ENCODE measurements at regions not wholly inside any gene's neighbourhood (a gene's known extent, or its start where the extent isn't known, plus 50 kb on each side); places are given as distances from the start of the nearest gene placed in this dataset.

DNA sequence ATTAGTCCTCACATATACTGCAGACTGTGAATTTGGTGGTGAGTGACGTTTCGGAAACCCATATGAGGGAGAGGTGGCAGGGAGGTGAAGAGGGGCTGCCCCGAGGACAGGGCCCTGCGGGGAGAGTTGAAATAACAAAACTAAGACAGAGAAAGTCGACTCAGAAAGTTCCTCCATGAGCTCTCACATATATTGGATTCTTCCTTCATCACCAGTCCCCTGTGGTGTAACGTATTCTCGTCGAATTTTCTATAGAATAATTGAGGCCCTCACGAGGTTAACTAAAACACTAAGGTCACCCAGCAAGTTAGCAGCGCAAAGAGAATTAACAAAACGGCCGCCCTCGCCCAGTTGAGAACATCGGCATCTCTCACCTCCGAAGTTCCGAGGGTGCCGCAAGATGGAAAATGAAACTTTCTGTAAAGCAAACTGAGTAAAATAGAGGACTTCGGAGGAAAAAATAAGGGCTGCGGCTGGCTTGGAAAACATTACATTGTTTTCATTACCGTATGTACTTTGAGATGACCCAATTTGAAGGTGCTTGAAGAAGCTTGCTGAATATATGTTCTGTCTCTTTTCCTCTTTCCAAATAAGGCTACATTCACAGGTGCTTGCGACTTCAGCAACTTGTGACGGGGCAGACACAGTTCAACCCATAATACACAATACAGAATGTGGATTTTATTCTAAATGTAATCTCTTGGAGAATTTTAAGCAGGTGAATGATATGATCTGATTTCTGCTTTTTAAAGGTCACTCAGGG, 490.9 kb upstream of the JARID2 start:
- H4K20me1 ChIP-seq (ENCODE audit: insufficient read depth), result no peaks in the 10 kb centered on the region
- TF ChIP-seq, protein P1, sequence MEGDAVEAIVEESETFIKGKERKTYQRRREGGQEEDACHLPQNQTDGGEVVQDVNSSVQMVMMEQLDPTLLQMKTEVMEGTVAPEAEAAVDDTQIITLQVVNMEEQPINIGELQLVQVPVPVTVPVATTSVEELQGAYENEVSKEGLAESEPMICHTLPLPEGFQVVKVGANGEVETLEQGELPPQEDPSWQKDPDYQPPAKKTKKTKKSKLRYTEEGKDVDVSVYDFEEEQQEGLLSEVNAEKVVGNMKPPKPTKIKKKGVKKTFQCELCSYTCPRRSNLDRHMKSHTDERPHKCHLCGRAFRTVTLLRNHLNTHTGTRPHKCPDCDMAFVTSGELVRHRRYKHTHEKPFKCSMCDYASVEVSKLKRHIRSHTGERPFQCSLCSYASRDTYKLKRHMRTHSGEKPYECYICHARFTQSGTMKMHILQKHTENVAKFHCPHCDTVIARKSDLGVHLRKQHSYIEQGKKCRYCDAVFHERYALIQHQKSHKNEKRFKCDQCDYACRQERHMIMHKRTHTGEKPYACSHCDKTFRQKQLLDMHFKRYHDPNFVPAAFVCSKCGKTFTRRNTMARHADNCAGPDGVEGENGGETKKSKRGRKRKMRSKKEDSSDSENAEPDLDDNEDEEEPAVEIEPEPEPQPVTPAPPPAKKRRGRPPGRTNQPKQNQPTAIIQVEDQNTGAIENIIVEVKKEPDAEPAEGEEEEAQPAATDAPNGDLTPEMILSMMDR (conservative IDR thresholded peaks at IDR 0.05), result no peak
- TF ChIP-seq EZH2 (IDR thresholded peaks at IDR 0.05; ENCODE audit: low read depth), result no peak
- intact Hi-C loops (cut with micrococcal nuclease; ENCODE audit: unreplicated experiment), result no loop called here
- H3K27ac ChIP-seq, result no peak overlapping the region
- H3K4me1 ChIP-seq (replicated peaks; ENCODE audit: insufficient read depth), result peaks cover 20% of the 10 kb centered on the region
- ChIA-PET CTCF (no interaction called here), POLR2A (ENCODE audit: unreplicated experiment) (no interaction called here)
- no peaks in the 10 kb centered on the region for H3K9me2 ChIP-seq (ENCODE audit: insufficient read depth)
- no peaks in the 10 kb centered on the region for H3K27me3 ChIP-seq (ENCODE audit: insufficient read depth, low read depth)
- no peak overlapping the region for H2AFZ ChIP-seq
- BruUV-seq (replicated peaks), result no TSS peak
- no peaks in the 10 kb centered on the region for H3K79me2 ChIP-seq (ENCODE audit: low read depth)
- H3K4me2 ChIP-seq, result no peak overlapping the region
- DNase-seq, result no peak
- H3F3A ChIP-seq (ENCODE audit: insufficient read depth, low read depth), result peaks cover 19% of the 10 kb centered on the region
- H3K9me3 ChIP-seq (ENCODE audit: insufficient read depth, low read depth), result no peaks in the 10 kb centered on the region
- H3K4me3 ChIP-seq, result no peak overlapping the region
- H3K36me3 ChIP-seq (ENCODE audit: low read depth), result no peaks in the 10 kb centered on the region

DNA sequence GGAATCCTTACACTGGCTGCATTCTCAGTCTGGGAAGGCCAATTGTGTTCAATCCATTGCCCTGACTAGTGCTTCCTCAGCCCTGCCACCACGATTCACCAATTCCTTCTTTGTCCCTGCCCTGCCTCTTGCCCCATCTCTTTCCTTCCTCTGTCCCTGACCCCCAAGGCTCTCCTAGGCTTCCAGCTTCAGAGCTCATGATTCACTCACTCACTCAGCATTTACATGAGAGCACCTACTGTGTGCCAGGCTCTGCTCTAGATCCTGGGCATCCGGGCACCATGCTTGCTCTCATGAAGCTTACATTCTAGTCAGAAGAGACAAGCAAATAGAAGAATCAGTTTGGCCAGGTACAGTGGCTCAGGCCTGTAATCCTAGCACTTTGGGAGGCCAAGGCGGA, 489.5 kb upstream of the JARID2 start:
- BruUV-seq (replicated peaks), result no TSS peak
- POLR2A ChIA-PET (ENCODE audit: unreplicated experiment), result no interaction called here
- Histone ChIP-seq H3K9me3 (ENCODE audit: insufficient read depth, low read depth) (no peaks in the 10 kb centered on the region), H3K27me3 (ENCODE audit: insufficient read depth, low read depth) (no peaks in the 10 kb centered on the region), H3K4me1 (replicated peaks; ENCODE audit: insufficient read depth) (peaks cover 20% of the 10 kb centered on the region), H3K4me3 (no peak overlapping the region), H2AFZ (no peak overlapping the region), H3K27ac (no peak overlapping the region), H4K20me1 (ENCODE audit: insufficient read depth) (no peaks in the 10 kb centered on the region), H3F3A (ENCODE audit: insufficient read depth, low read depth) (peaks cover 19% of the 10 kb centered on the region), H3K9me2 (ENCODE audit: insufficient read depth) (no peaks in the 10 kb centered on the region), H3K36me3 (ENCODE audit: low read depth) (no peaks in the 10 kb centered on the region), H3K79me2 (ENCODE audit: low read depth) (no peaks in the 10 kb centered on the region), H3K4me2 (no peak overlapping the region)
- intact Hi-C loops (cut with micrococcal nuclease; ENCODE audit: unreplicated experiment), result no loop called here
- no peak for DNase-seq
- CTCF ChIA-PET, result interaction anchor here (0.6 kb wide), 1 partner anchor 168 kb away, joined by 3 read pairs; no protein-coding TSS in a partner anchor
- TF ChIP-seq EZH2 (IDR thresholded peaks at IDR 0.05; ENCODE audit: low read depth), result no peak
- TF ChIP-seq, protein P1 (conservative IDR thresholded peaks at IDR 0.05), result no peak

DNA sequence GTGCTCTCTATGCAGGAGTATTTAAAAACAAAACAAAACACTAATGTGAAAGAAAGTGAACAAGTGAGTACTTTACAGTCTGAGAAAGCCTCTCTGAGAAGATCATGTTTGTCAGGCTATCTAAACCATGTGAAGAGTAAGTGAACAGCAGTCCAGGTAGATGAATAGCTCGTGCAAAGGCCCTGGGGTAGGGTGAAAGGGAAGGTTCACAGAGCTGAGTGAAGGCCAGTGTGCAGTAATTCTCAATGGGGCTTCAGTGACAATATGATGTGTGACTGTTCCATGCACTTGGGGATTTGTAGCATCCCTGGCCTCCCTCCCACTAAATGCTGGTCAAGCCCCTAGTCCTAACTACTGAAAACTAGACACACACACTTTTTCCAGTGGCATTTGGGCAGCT, 488.9 kb upstream of the JARID2 start:
- H2AFZ ChIP-seq, result no peak overlapping the region
- DNase-seq, result no peak
- TF ChIP-seq, protein P1 (conservative IDR thresholded peaks at IDR 0.05), result no peak
- TF ChIP-seq EZH2 (IDR thresholded peaks at IDR 0.05; ENCODE audit: low read depth), result no peak
- H3K36me3 ChIP-seq (ENCODE audit: low read depth), result no peaks in the 10 kb centered on the region
- H3K79me2 ChIP-seq (ENCODE audit: low read depth), result no peaks in the 10 kb centered on the region
- H3K27ac ChIP-seq, result no peak overlapping the region
- no peak overlapping the region for H3K4me3 ChIP-seq
- H4K20me1 ChIP-seq (ENCODE audit: insufficient read depth), result no peaks in the 10 kb centered on the region
- CTCF ChIA-PET, result no interaction called here
- intact Hi-C loops (cut with micrococcal nuclease; ENCODE audit: unreplicated experiment), result no loop called here
- no peaks in the 10 kb centered on the region for H3K9me2 ChIP-seq (ENCODE audit: insufficient read depth)
- peaks cover 20% of the 10 kb centered on the region for H3K4me1 ChIP-seq (replicated peaks; ENCODE audit: insufficient read depth)
- BruUV-seq (replicated peaks), result no TSS peak
- no peaks in the 10 kb centered on the region for H3K27me3 ChIP-seq (ENCODE audit: insufficient read depth, low read depth)
- H3K9me3 ChIP-seq (ENCODE audit: insufficient read depth, low read depth), result no peaks in the 10 kb centered on the region
- H3F3A ChIP-seq (ENCODE audit: insufficient read depth, low read depth), result peaks cover 19% of the 10 kb centered on the region
- no peak overlapping the region for H3K4me2 ChIP-seq
- POLR2A ChIA-PET (ENCODE audit: unreplicated experiment), result no interaction called here
